Mesendoderm (in vitro differentiated cells): ENCODE measurements at regions not wholly inside any gene's neighbourhood (a gene's known extent, or its start where the extent isn't known, plus 50 kb on each side); places are given as distances from the start of the nearest gene placed in this dataset.
A peak's percentile ranks its signal among the peaks of the same experiment; 100 is the strongest.

Source experiments
- DNase-seq: peaks from one replicate; pipeline ENCODE4 v3.0.0; 2013
- H2AK5ac ChIP-seq: 2 replicates; pipeline ENCODE4 v1.6.1; 2013; ENCODE audit warnings: low read length, inconsistent platforms
- H2BK120ac ChIP-seq: 2 replicates; pipeline ENCODE4 v1.6.1; 2013; ENCODE audit warnings: low read depth, mild to moderate bottlenecking, low read length, moderate library complexity, mixed read lengths
- H2BK15ac ChIP-seq: replicated peaks from 2 replicates; pipeline ENCODE4 v1.6.1; 2013; ENCODE audit warnings: low read depth, mild to moderate bottlenecking, moderate library complexity
- H2BK5ac ChIP-seq: 2 replicates; pipeline ENCODE4 v1.6.1; 2013; ENCODE audit warnings: low read length, inconsistent platforms
- H3K18ac ChIP-seq: 2 replicates; pipeline ENCODE4 v1.6.1; 2013; ENCODE audit warnings: mild to moderate bottlenecking, low read length, mixed read lengths
- H3K23ac ChIP-seq: one replicate; pipeline ENCODE4 v1.6.1; 2013; ENCODE audit warnings: low read length
- H3K27ac ChIP-seq: 2 replicates; pipeline ENCODE4 v1.5.1; 2013; ENCODE audit warnings: low read depth, mild to moderate bottlenecking, inconsistent platforms, low read length, moderate library complexity
- H3K27me3 ChIP-seq: 2 replicates; pipeline ENCODE4 v1.6.1; 2013; ENCODE audit warnings: low read length, control low read depth, mild to moderate bottlenecking, inconsistent platforms; ENCODE audit not compliant: insufficient read depth, poor library complexity
- H3K36me3 ChIP-seq: 2 replicates; pipeline ENCODE4 v1.6.1; 2013; ENCODE audit warnings: low read length, inconsistent platforms; ENCODE audit not compliant: control insufficient read depth, insufficient read depth
- H3K4ac ChIP-seq: one replicate; pipeline ENCODE4 v1.6.1; 2013; ENCODE audit warnings: low read depth, mild to moderate bottlenecking, low read length, moderate library complexity
- H3K4me1 ChIP-seq: 2 replicates; pipeline ENCODE4 v1.6.1; 2013; ENCODE audit warnings: low read depth, low read length, inconsistent platforms; ENCODE audit not compliant: control insufficient read depth
- H3K4me2 ChIP-seq: 2 replicates; pipeline ENCODE4 v1.6.1; 2013; ENCODE audit warnings: low read length
- H3K4me3 ChIP-seq: 2 replicates; pipeline ENCODE4 v1.5.1; 2013; ENCODE audit warnings: mild to moderate bottlenecking, low read length
- H3K56ac ChIP-seq: one replicate; pipeline ENCODE4 v1.6.1; 2013; ENCODE audit warnings: low read length
- H3K79me1 ChIP-seq: 2 replicates; pipeline ENCODE4 v1.6.1; 2013; ENCODE audit warnings: low read length, inconsistent platforms
- H3K79me2 ChIP-seq: 2 replicates; pipeline ENCODE4 v1.6.1; 2013; ENCODE audit warnings: mild to moderate bottlenecking, low read length; ENCODE audit not compliant: control insufficient read depth, insufficient read depth
- H3K9ac ChIP-seq: 2 replicates; pipeline ENCODE4 v1.6.1; 2013; ENCODE audit warnings: low read length, inconsistent platforms
- H4K5ac ChIP-seq: one replicate; pipeline ENCODE4 v1.6.1; 2013; ENCODE audit warnings: low read length
- H4K8ac ChIP-seq: one replicate; pipeline ENCODE4 v1.6.1; 2013; ENCODE audit warnings: low read depth, mild to moderate bottlenecking, control low read depth, low read length, moderate library complexity
- WGBS: extraction: QIAGEN DNeasy Blood & Tissue Kit; methylation state at CpG from one replicate; pipeline ENCODE4 v1.1.7; 2013; ENCODE audit warnings: low lambda C conversion rate, missing lambda C conversion rate; ENCODE audit not compliant: insufficient coverage; ENCODE audit errors: extremely low coverage; 5-methylcytosine and 5-hydroxymethylcytosine counted together

- WGBS: no CpG with 5 or more reads among the region's 2 CpGs
- Histone ChIP-seq H3K79me1 (no peaks in the 10 kb centered on the region), H3K23ac (no peak overlapping the region), H3K27me3 (no peaks in the 10 kb centered on the region), H2BK120ac (no peak overlapping the region), H3K4me3 (no peak overlapping the region), H3K4ac (no peak overlapping the region), H2BK5ac (no peak overlapping the region), H3K18ac (no peak overlapping the region), H4K8ac (no peak overlapping the region), H3K4me1 (no peaks in the 10 kb centered on the region), H4K5ac (no peak overlapping the region), H3K36me3 (no peaks in the 10 kb centered on the region), H3K9ac (no peak overlapping the region), H3K56ac (no peak overlapping the region), H3K79me2 (no peaks in the 10 kb centered on the region), H3K4me2 (no peak overlapping the region), H3K27ac (no peak overlapping the region), H2BK15ac (no peak overlapping the region), H2AK5ac (no peak overlapping the region)
- peak; percentile 23 for DNase-seq
These were observed 61.1 kb upstream of the TMEM196 start for GRCh38 chr7:19834566-19834965.

GRCh38 chr7:19830604-19831003, 57.2 kb upstream of the TMEM196 start:
- Histone ChIP-seq H2BK5ac (no peak overlapping the region), H3K23ac (no peak overlapping the region), H3K4me2 (no peak overlapping the region), H3K56ac (no peak overlapping the region), H4K5ac (no peak overlapping the region), H3K9ac (no peak overlapping the region), H3K79me2 (no peaks in the 10 kb centered on the region), H3K4me3 (no peak overlapping the region), H2BK120ac (no peak overlapping the region), H3K4ac (no peak overlapping the region), H2AK5ac (no peak overlapping the region), H3K79me1 (no peaks in the 10 kb centered on the region), H3K27ac (no peak overlapping the region), H4K8ac (no peak overlapping the region), H3K27me3 (no peaks in the 10 kb centered on the region), H3K18ac (no peak overlapping the region), H2BK15ac (no peak overlapping the region), H3K36me3 (no peaks in the 10 kb centered on the region), H3K4me1 (no peaks in the 10 kb centered on the region)
- DNase-seq: no peak
- 100% methylated on average over 1 of the region's 2 CpGs for WGBS
